Esophagus muscularis mucosa (tissue), 4 donors: ENCODE measurements at regions not wholly inside any gene's neighbourhood (a gene's known extent, or its start where the extent isn't known, plus 50 kb on each side); places are given as distances from the start of the nearest gene placed in this dataset.

Experiments used
- DNase-seq: peaks from one replicate; pipeline ENCODE4 v3.0.0-alpha.2; 2017; ENCODE audit errors: extremely low spot score
- H3K27ac ChIP-seq, 4 donors: fragments of 200-600 bp; sonication (generic); replicated peaks in 1 of 4; 1 replicate in 3 of 4; 2 replicates in 1 of 4; pipeline ENCODE4 v1.5.1; 2016 to 2019; ENCODE audit warnings: mild to moderate bottlenecking in 1 of 4
- H3K27me3 ChIP-seq, 4 donors: fragments of 200-600 bp; sonication (generic); one replicate each; pipeline versions ENCODE4 v1.5.1 to v1.6.0; 2016 to 2019
- H3K36me3 ChIP-seq, 4 donors: fragments of 200-600 bp; sonication (generic); one replicate each; pipeline ENCODE4 v1.5.1; 2016 to 2019
- H3K4me1 ChIP-seq, 4 donors: fragments of 200-600 bp; sonication (generic); one replicate each; pipeline ENCODE4 v1.5.1; 2016 to 2019
- H3K4me3 ChIP-seq, 4 donors: fragments of 200-600 bp; sonication (generic); 1 replicate in 2 of 4; 2 replicates in 2 of 4; pipeline ENCODE4 v1.5.1; 2016 to 2019; ENCODE audit warnings: mild to moderate bottlenecking in 4 of 4, moderate library complexity in 1 of 4
- H3K9me3 ChIP-seq, 4 donors: fragments of 200-600 bp; sonication (generic); 1 replicate in 3 of 4; 2 replicates in 1 of 4; pipeline ENCODE4 v1.5.1; 2016 to 2019
- EP300 ChIP-seq: sonication (generic); formaldehyde crosslinking; IDR thresholded peaks from one replicate; pipeline ENCODE4 v1.6.1; 2017; ENCODE audit warnings: antibody characterized with exemption
- POLR2A ChIP-seq: fragments of 450-650 bp; IDR thresholded peaks from one replicate; pipeline ENCODE4 v1.6.1; 2017; ENCODE audit warnings: antibody characterized with exemption, moderate library complexity, mild to moderate bottlenecking, low read depth
- POLR2AphosphoS5 ChIP-seq, 2 donors: sonication (generic); formaldehyde crosslinking; IDR thresholded peaks; one replicate each; pipeline ENCODE4 v1.6.1; 2017; ENCODE audit warnings: antibody characterized with exemption in 2 of 2
- WGBS: methylation state at CpG from one replicate; pipeline ENCODE4 v1.1.5; 2018; 5-methylcytosine and 5-hydroxymethylcytosine counted together
- intact Hi-C: fragments of 100-400 bp; cut with DNase I; formaldehyde crosslinking; loops from one replicate; pipeline ENCODE4 v1.15.1; 2023
- TF ChIP-seq, protein P1 (sequence below), 3 experiments: fragments of 200-600 bp in 2 of 3; fragments of 450-650 bp in 1 of 3; sonication (generic) in 2 of 3; IDR thresholded peaks; one replicate each; pipeline ENCODE4 v1.5.1; 2017 to 2019; ENCODE audit warnings: antibody characterized with exemption in 3 of 3, mild to moderate bottlenecking in 2 of 3, moderate library complexity in 1 of 3

DNA sequence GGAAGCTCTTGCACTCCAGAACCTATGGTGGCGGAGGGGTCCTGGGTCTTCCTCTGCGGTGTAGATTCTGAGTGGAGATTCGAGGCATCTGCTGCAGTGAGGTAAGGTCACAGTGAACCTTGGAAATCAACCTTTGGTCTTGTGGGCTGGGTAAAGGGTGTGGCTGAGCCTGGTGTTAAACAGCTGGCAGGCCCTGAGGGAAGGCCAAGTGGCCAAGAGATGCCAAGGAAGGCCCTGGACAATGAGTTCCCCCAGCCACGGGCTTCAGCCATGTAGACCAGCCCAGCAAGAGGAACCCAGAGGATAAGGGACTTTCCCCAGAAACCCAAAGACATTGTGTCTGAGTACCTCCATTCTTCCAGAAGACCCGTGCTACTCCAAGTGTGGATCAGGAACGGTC lies 137.2 kb upstream of the ETS2 start:
- H3K4me3 ChIP-seq: no peak overlapping the region
- TF ChIP-seq POLR2AphosphoS5 (IDR thresholded peaks at IDR 0.05): no peak
- WGBS: 84% methylated on average over 6 of the region's 6 CpGs

DNA sequence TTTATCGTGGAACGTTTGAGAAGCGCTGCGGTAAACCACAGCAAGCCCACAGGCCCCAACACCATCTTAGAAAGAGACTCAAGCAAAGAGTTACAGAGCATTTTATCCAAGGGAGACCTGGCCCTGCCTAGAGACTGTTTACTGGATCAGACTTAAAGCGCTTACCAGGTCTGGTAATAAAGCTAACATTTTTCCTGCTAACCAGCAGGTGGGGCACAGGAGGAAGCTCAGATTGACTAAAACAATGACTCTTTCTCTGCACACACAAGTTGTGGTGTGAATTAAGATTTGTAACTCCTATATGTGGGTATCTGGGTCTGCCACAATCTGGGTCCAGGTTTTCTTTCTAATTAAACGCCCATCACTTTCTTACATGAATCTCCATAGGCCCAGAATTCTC lies 136.5 kb upstream of the ETS2 start:
- no peaks in the 10 kb centered on the region for H3K36me3 ChIP-seq
- H3K4me1 ChIP-seq: peaks cover 0 to 11% (median 11%) of the 10 kb centered on the region in 4 donors
- no peak overlapping the region for H3K27ac ChIP-seq
- TF ChIP-seq, protein P1, sequence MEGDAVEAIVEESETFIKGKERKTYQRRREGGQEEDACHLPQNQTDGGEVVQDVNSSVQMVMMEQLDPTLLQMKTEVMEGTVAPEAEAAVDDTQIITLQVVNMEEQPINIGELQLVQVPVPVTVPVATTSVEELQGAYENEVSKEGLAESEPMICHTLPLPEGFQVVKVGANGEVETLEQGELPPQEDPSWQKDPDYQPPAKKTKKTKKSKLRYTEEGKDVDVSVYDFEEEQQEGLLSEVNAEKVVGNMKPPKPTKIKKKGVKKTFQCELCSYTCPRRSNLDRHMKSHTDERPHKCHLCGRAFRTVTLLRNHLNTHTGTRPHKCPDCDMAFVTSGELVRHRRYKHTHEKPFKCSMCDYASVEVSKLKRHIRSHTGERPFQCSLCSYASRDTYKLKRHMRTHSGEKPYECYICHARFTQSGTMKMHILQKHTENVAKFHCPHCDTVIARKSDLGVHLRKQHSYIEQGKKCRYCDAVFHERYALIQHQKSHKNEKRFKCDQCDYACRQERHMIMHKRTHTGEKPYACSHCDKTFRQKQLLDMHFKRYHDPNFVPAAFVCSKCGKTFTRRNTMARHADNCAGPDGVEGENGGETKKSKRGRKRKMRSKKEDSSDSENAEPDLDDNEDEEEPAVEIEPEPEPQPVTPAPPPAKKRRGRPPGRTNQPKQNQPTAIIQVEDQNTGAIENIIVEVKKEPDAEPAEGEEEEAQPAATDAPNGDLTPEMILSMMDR (IDR thresholded peaks at IDR 0.05): peak in 1 of 3 experiments; percentile 12
- no peak for TF ChIP-seq EP300
- intact Hi-C loops: no loop called here
- no peaks in the 10 kb centered on the region for H3K9me3 ChIP-seq
- H3K27me3 ChIP-seq: peaks cover 0 to 13% (median 0%) of the 10 kb centered on the region in 4 donors
- 90% methylated on average over 6 of the region's 6 CpGs for WGBS
- no peak for DNase-seq
- no peak overlapping the region for H3K4me3 ChIP-seq

More for the DNA sequence above, 137.2 kb upstream of the ETS2 start:
- intact Hi-C loops: no loop called here
- Histone ChIP-seq H3K27me3 (peaks cover 0 to 13% (median 0%) of the 10 kb centered on the region in 4 donors), H3K36me3 (no peaks in the 10 kb centered on the region), H3K4me1 (peaks cover 0 to 11% (median 11%) of the 10 kb centered on the region in 4 donors), H3K9me3 (no peaks in the 10 kb centered on the region), H3K27ac (no peak overlapping the region)
- no peak for DNase-seq

DNA sequence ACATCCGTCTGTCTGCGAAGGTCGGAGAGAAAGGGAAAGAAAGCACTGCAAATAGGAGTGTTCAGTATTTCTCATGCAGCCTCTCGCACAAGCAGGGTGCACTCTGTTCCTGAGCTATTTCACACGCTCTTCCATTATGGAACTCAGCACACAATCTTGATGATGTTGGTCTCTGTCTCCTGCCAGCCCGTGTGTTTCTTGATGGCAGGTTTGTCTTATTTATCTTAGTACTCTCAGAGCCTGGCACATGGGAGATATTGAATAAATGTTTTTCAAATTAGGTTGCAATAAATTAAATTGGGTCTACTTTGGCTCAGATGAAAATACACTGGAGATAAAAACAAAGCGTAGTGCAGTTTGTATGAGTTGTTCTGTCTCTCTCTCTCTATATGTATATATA lies 134.9 kb upstream of the ETS2 start:
- 94% methylated on average over 7 of the region's 7 CpGs for WGBS
- H3K9me3 ChIP-seq: no peaks in the 10 kb centered on the region
- DNase-seq: no peak
- H3K36me3 ChIP-seq: no peaks in the 10 kb centered on the region
- peaks cover 0 to 11% (median 11%) of the 10 kb centered on the region in 4 donors for H3K4me1 ChIP-seq
- TF ChIP-seq POLR2A (no peak), EP300 (no peak), POLR2AphosphoS5 (IDR thresholded peaks at IDR 0.05) (no peak)
- TF ChIP-seq, protein P1 (IDR thresholded peaks at IDR 0.05): no peak
- intact Hi-C loops: no loop called here
- no peak overlapping the region for H3K4me3 ChIP-seq
- H3K27ac ChIP-seq: no peak overlapping the region
- peaks cover 0 to 17% (median 0%) of the 10 kb centered on the region in 4 donors for H3K27me3 ChIP-seq

DNA sequence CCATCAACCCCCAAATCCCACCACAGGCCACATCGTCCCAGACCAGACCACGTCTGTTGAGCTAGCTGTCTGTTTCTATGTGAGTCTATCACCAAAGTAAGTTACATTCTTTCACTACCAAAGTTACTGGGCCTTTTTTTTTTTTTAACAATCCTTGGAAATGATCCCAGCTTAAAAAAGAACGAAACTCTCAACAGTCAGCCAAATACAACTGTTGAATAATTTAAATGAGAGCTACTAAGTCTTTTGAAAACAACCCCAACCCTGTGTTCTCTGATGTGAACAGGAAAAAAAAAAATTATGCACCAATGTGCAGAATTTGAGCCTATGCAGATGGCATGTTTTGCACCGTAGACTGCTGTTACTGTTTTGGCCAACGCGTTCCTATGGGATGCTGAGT lies 134.0 kb upstream of the ETS2 start:
- Histone ChIP-seq H3K4me1 (peaks cover 0 to 11% (median 11%) of the 10 kb centered on the region in 4 donors), H3K36me3 (no peaks in the 10 kb centered on the region), H3K27me3 (peaks cover 0 to 21% (median 2%) of the 10 kb centered on the region in 4 donors), H3K27ac (no peak overlapping the region), H3K9me3 (no peaks in the 10 kb centered on the region), H3K4me3 (no peak overlapping the region)
- intact Hi-C loops: no loop called here
- DNase-seq: no peak
- TF ChIP-seq, protein P1 (IDR thresholded peaks at IDR 0.05): no peak
- no peak for TF ChIP-seq EP300
- WGBS: 29% methylated on average over 6 of the region's 6 CpGs

DNA sequence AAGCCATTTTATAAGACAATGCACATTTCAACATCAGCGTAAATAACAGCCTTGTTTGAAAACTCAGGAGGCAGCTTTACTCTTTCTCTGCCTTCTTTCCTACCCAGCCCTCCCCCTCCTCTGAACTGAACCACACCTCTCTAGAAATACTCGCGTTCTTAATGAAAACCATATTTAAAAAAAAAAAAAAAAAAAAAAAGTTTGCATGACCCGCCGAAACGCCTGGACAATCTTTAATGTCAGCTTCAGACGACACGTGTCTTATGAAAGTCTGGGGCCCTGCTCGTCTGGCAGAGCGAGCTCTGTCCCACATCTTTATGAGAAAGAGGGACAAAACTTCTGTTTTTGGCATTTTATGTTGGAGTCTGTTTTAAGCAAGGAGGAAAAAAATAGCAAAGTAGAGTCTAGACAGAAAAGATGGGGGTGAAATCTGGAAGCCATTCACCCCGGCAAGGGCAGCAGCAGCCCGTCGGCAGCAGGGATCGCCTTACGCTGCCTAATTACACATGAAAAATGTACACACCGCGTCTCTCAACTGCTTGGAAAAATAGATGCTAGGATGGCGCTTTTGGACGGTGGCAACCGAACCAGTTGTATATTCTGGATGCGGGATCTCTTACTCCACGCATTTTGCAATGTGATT lies 130.4 kb upstream of the ETS2 start:
- H3K36me3 ChIP-seq: no peaks in the 10 kb centered on the region
- no peak for DNase-seq
- H3K4me1 ChIP-seq: peaks cover 3 to 21% (median 13%) of the 10 kb centered on the region in 4 donors
- H3K4me3 ChIP-seq: no peak overlapping the region
- 64% methylated on average over 22 of the region's 22 CpGs for WGBS
- intact Hi-C loops: no loop called here
- H3K27ac ChIP-seq: no peak overlapping the region
- TF ChIP-seq POLR2A (no peak), POLR2AphosphoS5 (IDR thresholded peaks at IDR 0.05) (no peak), EP300 (no peak)
- TF ChIP-seq, protein P1 (IDR thresholded peaks at IDR 0.05): no peak
- H3K9me3 ChIP-seq: no peaks in the 10 kb centered on the region
- peaks cover 0 to 33% (median 2%) of the 10 kb centered on the region in 4 donors for H3K27me3 ChIP-seq
